ENCODE measurements at regions not wholly inside any gene's neighbourhood (a gene's known extent, or its start where the extent isn't known, plus 50 kb on each side); places are given as distances from the start of the nearest gene placed in this dataset.

GRCh38 chr15:39153716-39154115 lies 427.2 kb upstream of the THBS1 start:
- DNase-seq (ENCODE audit: low spot score) (no peak), ATAC-seq (no peak; the same call in 2 of the 3 replicates), FAIRE-seq (no peak)
- intact Hi-C loops (cut with micrococcal nuclease; ENCODE audit: unreplicated experiment) (no loop called here), in situ Hi-C loops (cut with HindIII; ENCODE audit: extremely low pct_ligation_motif_present, low pct_unique_long_range_greater_than_20kb) (no loop called here)
- Histone ChIP-seq H3K9me3 (ENCODE audit: low read length) (no peaks in the 10 kb centered on the region), H3K4me3 (replicated peaks in 1 of 3; ENCODE audit: insufficient read depth in 1 of 3, low read depth in 2 of 3, low read length in 3 of 3) (no peak overlapping the region), H3K4me2 (ENCODE audit: low read depth, low read length) (0 out of 2 replicates have a peak overlapping the region, but pooled peaks have one; percentile 28), H3K36me3 (replicated peaks in 1 of 2; ENCODE audit: control insufficient read depth in 1 of 2, insufficient read depth in 2 of 2, low read length in 2 of 2) (no peaks in the 10 kb centered on the region), H3K4me1 (ENCODE audit: insufficient read depth, low read length) (peaks cover 45% of the 10 kb centered on the region), H2AFZ (ENCODE audit: low read length) (no peak overlapping the region), H3K79me2 (ENCODE audit: insufficient read depth, low read length) (no peaks in the 10 kb centered on the region), H3K9ac (ENCODE audit: insufficient read depth, low read depth, low read length) (no peak overlapping the region), H3K27me3 (ENCODE audit: control insufficient read depth in 1 of 2, insufficient read depth in 2 of 2, low read length in 2 of 2) (no peaks in the 10 kb centered on the region), H3K27ac (ENCODE audit: extremely low read length, insufficient read depth, low read length) (no peak overlapping the region), H4K20me1 (ENCODE audit: insufficient read depth, low read length) (no peaks in the 10 kb centered on the region)
- ChIA-PET CTCF (ENCODE audit: low intra/inter-chr PET ratio, low total read pairs) (no interaction called here), POLR2A (no interaction called here)
- no TSS peak for BruUV-seq (replicated peaks)
- TF ChIP-seq ZBTB34 (CRISPR knock-in tag; IDR thresholded peaks at IDR 0.05) = no peak
- no peak for TF ChIP-seq CEBPG (CRISPR knock-in tag; IDR thresholded peaks at IDR 0.05)
- no peak for TF ChIP-seq AHDC1 (CRISPR knock-in tag; IDR thresholded peaks at IDR 0.05; ENCODE audit: borderline replicate concordance)
- TF ChIP-seq TARDBP (CRISPR knock-in tag; IDR thresholded peaks at IDR 0.05) = no peak
- TF ChIP-seq RFX1 (IDR thresholded peaks at IDR 0.05) = peak; percentile 47
- TF ChIP-seq ZNF564 (CRISPR knock-in tag; IDR thresholded peaks at IDR 0.05) = no peak
- no peak for TF ChIP-seq PRDM4 (CRISPR knock-in tag; IDR thresholded peaks at IDR 0.05; ENCODE audit: borderline replicate concordance)
- peak; percentile 53; the same call in 1 of the 2 replicates for TF ChIP-seq RFX3 (CRISPR knock-in tag; IDR thresholded peaks at IDR 0.05)
- TF ChIP-seq ATF7-NPFF (CRISPR knock-in tag; IDR thresholded peaks at IDR 0.05; ENCODE audit: low read depth) = no peak
- TF ChIP-seq SMYD3 (CRISPR knock-in tag; IDR thresholded peaks at IDR 0.05) = no peak
- WGBS (ENCODE audit: low lambda C conversion rate) = 43% methylated on average over 2 of the region's 2 CpGs
